ENCODE measurements at regions not wholly inside any gene's neighbourhood (a gene's known extent, or its start where the extent isn't known, plus 50 kb on each side); places are given as distances from the start of the nearest gene placed in this dataset.

GRCh38 chr15:39443659-39444219, 137.1 kb upstream of the THBS1 start:
- H3K9me2 ChIP-seq (replicated peaks; ENCODE audit: insufficient read depth, low read length), result no peaks in the 10 kb centered on the region
- H3K9ac ChIP-seq (ENCODE audit: low read length), result no peak overlapping the region
- H2AFZ ChIP-seq (ENCODE audit: low read depth, low read length, severe bottlenecking), result no peak overlapping the region
- no peaks in the 10 kb centered on the region for H3K27me3 ChIP-seq (ENCODE audit: low read length)
- no peak for TF ChIP-seq CTCF (IDR thresholded peaks at IDR 0.05; ENCODE audit: insufficient read depth, low read length, poor library complexity, severe bottlenecking)
- no peak for TF ChIP-seq EZH2phosphoT487 (conservative IDR thresholded peaks at IDR 0.05; ENCODE audit: low read length)
- no peaks in the 10 kb centered on the region for H3F3A ChIP-seq (ENCODE audit: insufficient read depth)
- no peaks in the 10 kb centered on the region for H3K9me3 ChIP-seq (ENCODE audit: insufficient read depth, low read length)
- no peaks in the 10 kb centered on the region for H3K79me2 ChIP-seq (ENCODE audit: insufficient read depth, low read length)
- H3K4me3 ChIP-seq (ENCODE audit: insufficient read depth, low read length, poor library complexity, severe bottlenecking), result no peak overlapping the region
- no peak overlapping the region for H3K4me2 ChIP-seq (ENCODE audit: low read depth, low read length, poor library complexity, severe bottlenecking)
- H3K27ac ChIP-seq (ENCODE audit: low read depth, low read length), result no peak overlapping the region
- no peaks in the 10 kb centered on the region for H3K36me3 ChIP-seq (ENCODE audit: low read length)
- no peaks in the 10 kb centered on the region for H4K20me1 ChIP-seq (ENCODE audit: low read depth, low read length)

- Histone ChIP-seq H3K4me3 (ENCODE audit: insufficient read depth, low read length, poor library complexity, severe bottlenecking) (no peak overlapping the region), H3K9ac (ENCODE audit: low read length) (no peak overlapping the region), H3K36me3 (ENCODE audit: low read length) (no peaks in the 10 kb centered on the region), H3K79me2 (ENCODE audit: insufficient read depth, low read length) (no peaks in the 10 kb centered on the region), H3K27me3 (ENCODE audit: low read length) (no peaks in the 10 kb centered on the region), H2AFZ (ENCODE audit: low read depth, low read length, severe bottlenecking) (no peak overlapping the region), H3K9me3 (ENCODE audit: insufficient read depth, low read length) (no peaks in the 10 kb centered on the region), H3K4me2 (ENCODE audit: low read depth, low read length, poor library complexity, severe bottlenecking) (no peak overlapping the region), H3K27ac (ENCODE audit: low read depth, low read length) (no peak overlapping the region), H3F3A (ENCODE audit: insufficient read depth) (no peaks in the 10 kb centered on the region), H4K20me1 (ENCODE audit: low read depth, low read length) (no peaks in the 10 kb centered on the region), H3K9me2 (replicated peaks; ENCODE audit: insufficient read depth, low read length) (no peaks in the 10 kb centered on the region)
- TF ChIP-seq CTCF (IDR thresholded peaks at IDR 0.05; ENCODE audit: insufficient read depth, low read length, poor library complexity, severe bottlenecking) (no peak), EZH2phosphoT487 (conservative IDR thresholded peaks at IDR 0.05; ENCODE audit: low read length) (no peak)
Observed at GRCh38 chr15:39444735-39445470, 136.0 kb upstream of the THBS1 start.

- H3K4me3 ChIP-seq (ENCODE audit: insufficient read depth, low read length, poor library complexity, severe bottlenecking), result no peak overlapping the region
- H2AFZ ChIP-seq (ENCODE audit: low read depth, low read length, severe bottlenecking), result no peak overlapping the region
- no peaks in the 10 kb centered on the region for H3K9me2 ChIP-seq (replicated peaks; ENCODE audit: insufficient read depth, low read length)
- no peaks in the 10 kb centered on the region for H4K20me1 ChIP-seq (ENCODE audit: low read depth, low read length)
- no peak for TF ChIP-seq CTCF (IDR thresholded peaks at IDR 0.05; ENCODE audit: insufficient read depth, low read length, poor library complexity, severe bottlenecking)
- no peak for TF ChIP-seq EZH2phosphoT487 (conservative IDR thresholded peaks at IDR 0.05; ENCODE audit: low read length)
- H3K4me2 ChIP-seq (ENCODE audit: low read depth, low read length, poor library complexity, severe bottlenecking), result no peak overlapping the region
- H3F3A ChIP-seq (ENCODE audit: insufficient read depth), result no peaks in the 10 kb centered on the region
- no peak overlapping the region for H3K9ac ChIP-seq (ENCODE audit: low read length)
- no peaks in the 10 kb centered on the region for H3K79me2 ChIP-seq (ENCODE audit: insufficient read depth, low read length)
- no peak overlapping the region for H3K27ac ChIP-seq (ENCODE audit: low read depth, low read length)
- no peaks in the 10 kb centered on the region for H3K36me3 ChIP-seq (ENCODE audit: low read length)
- no peaks in the 10 kb centered on the region for H3K9me3 ChIP-seq (ENCODE audit: insufficient read depth, low read length)
- no peaks in the 10 kb centered on the region for H3K27me3 ChIP-seq (ENCODE audit: low read length)
Observed at GRCh38 chr15:39445931-39446330, 134.9 kb upstream of the THBS1 start.

All from SU-DHL-6 (cell line).